Transverse colon (tissue), 4 donors: ENCODE measurements at regions not wholly inside any gene's neighbourhood (a gene's known extent, or its start where the extent isn't known, plus 50 kb on each side); places are given as distances from the start of the nearest gene placed in this dataset.

Source experiments
- DNase-seq: peaks from one replicate; pipeline ENCODE4 v3.0.0-alpha.2; 2019
- H3K27ac ChIP-seq, 4 donors: fragments of 200-600 bp; sonication (generic); 2 replicates each; pipeline ENCODE4 v1.5.1; 2016 to 2018; ENCODE audit warnings: inconsistent platforms in 4 of 4
- H3K27me3 ChIP-seq: fragments of 200-600 bp; sonication (generic); 2 replicates; pipeline ENCODE4 v1.5.1; 2017; ENCODE audit warnings: inconsistent platforms
- H3K36me3 ChIP-seq, 4 donors: fragments of 200-600 bp; sonication (generic); 2 replicates each; pipeline ENCODE4 v1.5.1; 2017 to 2019; ENCODE audit warnings: inconsistent platforms in 4 of 4
- H3K4me1 ChIP-seq, 4 donors: fragments of 200-600 bp; sonication (generic); 2 replicates each; pipeline ENCODE4 v1.5.1; 2017 to 2020; ENCODE audit warnings: inconsistent platforms in 4 of 4
- H3K4me3 ChIP-seq, 4 donors: fragments of 200-600 bp; sonication (generic); 1 replicate in 1 of 4; 2 replicates in 3 of 4; pipeline versions ENCODE4 v1.5.1 to v1.6.1; 2017 to 2019; ENCODE audit warnings: inconsistent platforms in 4 of 4
- H3K9me3 ChIP-seq, 2 donors: fragments of 200-600 bp; sonication (generic); 2 replicates each; pipeline ENCODE4 v1.5.1; 2017 to 2019; ENCODE audit warnings: inconsistent platforms in 2 of 2
- EP300 ChIP-seq: sonication (generic); formaldehyde crosslinking; IDR thresholded peaks from one replicate; pipeline ENCODE4 v1.6.1; 2017; ENCODE audit warnings: antibody characterized with exemption, low read depth
- POLR2A ChIP-seq: fragments of 450-650 bp; IDR thresholded peaks from one replicate; pipeline ENCODE4 v1.6.1; 2016; ENCODE audit warnings: antibody characterized with exemption, mild to moderate bottlenecking, moderate library complexity
- POLR2AphosphoS5 ChIP-seq, 3 donors: sonication (generic); formaldehyde crosslinking; IDR thresholded peaks; one replicate each; pipeline ENCODE4 v1.6.1; 2016; ENCODE audit warnings: antibody characterized with exemption in 3 of 3
- WGBS, 2 donors: methylation state at CpG; one replicate each; pipeline ENCODE4 v1.1.5; 2018; ENCODE audit warnings: low coverage in 1 of 2; 5-methylcytosine and 5-hydroxymethylcytosine counted together
- in situ Hi-C, 4 donors: fragments of 200-750 bp; cut with MboI; loops; one replicate each; pipeline versions ENCODE4 v1.15.0 to v1.15.1; 2017; ENCODE audit warnings: low sequenced_read_pairs in 3 of 4, low pct_ligation_motif_present in 1 of 4, low pct_unique_long_range_greater_than_20kb in 1 of 4
- intact Hi-C: fragments of 100-400 bp; cut with DNase I; formaldehyde crosslinking; loops from one replicate; pipeline ENCODE4 v1.15.1; 2023; ENCODE audit warnings: low total_unique reads
- TF ChIP-seq, protein P1 (sequence below), 5 experiments: fragments of 200-600 bp in 3 of 5; fragments of 450-650 bp in 2 of 5; sonication (generic) in 3 of 5; IDR thresholded peaks; 1 replicate in 2 of 5; 2 replicates in 3 of 5; pipeline ENCODE4 v1.5.1; 2016 to 2017; ENCODE audit warnings: antibody characterized with exemption in 5 of 5, inconsistent platforms in 3 of 5, mild to moderate bottlenecking in 2 of 5, moderate library complexity in 1 of 5

DNA sequence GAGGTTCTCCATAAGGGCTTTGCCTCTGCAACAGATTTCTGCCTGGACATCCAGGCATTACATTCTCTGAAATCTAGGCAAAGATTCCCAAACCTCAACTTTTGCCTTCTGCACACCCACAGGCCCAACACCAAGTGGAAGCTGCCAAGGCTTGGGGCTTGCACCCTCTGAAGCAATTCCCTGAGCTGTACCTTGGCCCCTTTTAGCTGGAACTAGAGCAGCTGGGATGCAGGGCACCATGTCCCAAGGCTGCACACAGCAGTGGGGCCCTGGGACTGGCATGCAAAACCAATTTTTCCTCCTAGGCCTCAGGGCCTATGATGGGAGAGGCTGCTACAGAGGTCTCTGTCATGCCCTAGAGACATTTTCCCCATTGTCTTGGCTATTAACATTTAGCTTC, 943.2 kb downstream of the PCDH17 start:
- Histone ChIP-seq H3K36me3 (no peaks in the 10 kb centered on the region), H3K4me3 (no peak overlapping the region), H3K4me1 (no peaks in the 10 kb centered on the region), H3K9me3 (peaks cover 0 to 8% of the 10 kb centered on the region in 2 donors), H3K27ac (no peak overlapping the region), H3K27me3 (no peaks in the 10 kb centered on the region)
- TF ChIP-seq, protein P1, sequence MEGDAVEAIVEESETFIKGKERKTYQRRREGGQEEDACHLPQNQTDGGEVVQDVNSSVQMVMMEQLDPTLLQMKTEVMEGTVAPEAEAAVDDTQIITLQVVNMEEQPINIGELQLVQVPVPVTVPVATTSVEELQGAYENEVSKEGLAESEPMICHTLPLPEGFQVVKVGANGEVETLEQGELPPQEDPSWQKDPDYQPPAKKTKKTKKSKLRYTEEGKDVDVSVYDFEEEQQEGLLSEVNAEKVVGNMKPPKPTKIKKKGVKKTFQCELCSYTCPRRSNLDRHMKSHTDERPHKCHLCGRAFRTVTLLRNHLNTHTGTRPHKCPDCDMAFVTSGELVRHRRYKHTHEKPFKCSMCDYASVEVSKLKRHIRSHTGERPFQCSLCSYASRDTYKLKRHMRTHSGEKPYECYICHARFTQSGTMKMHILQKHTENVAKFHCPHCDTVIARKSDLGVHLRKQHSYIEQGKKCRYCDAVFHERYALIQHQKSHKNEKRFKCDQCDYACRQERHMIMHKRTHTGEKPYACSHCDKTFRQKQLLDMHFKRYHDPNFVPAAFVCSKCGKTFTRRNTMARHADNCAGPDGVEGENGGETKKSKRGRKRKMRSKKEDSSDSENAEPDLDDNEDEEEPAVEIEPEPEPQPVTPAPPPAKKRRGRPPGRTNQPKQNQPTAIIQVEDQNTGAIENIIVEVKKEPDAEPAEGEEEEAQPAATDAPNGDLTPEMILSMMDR (IDR thresholded peaks at IDR 0.05): no peak
- TF ChIP-seq POLR2AphosphoS5 (IDR thresholded peaks at IDR 0.05) (no peak), POLR2A (no peak)
- DNase-seq: no peak
- intact Hi-C loops (no loop called here), in situ Hi-C loops (no loop called here)

DNA sequence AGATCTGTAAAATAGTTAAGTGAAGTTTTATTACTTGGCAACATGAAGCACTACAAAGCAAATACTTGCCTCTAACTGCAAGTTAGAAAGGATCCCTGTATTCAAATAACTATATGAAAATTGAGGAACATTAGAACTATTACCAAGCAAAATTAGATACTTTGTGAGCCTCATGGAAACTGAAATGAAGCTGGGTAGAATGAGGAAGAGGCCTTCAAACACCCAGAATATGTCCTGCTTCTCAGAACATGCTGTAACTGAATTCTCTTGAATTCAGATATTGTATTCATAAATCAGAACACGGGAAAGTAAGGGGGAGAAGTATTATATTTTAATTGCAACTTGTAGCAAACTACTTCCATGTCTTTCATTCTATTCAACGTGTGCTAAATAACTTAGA, 947.9 kb downstream of the PCDH17 start:
- Histone ChIP-seq H3K4me1 (no peaks in the 10 kb centered on the region), H3K27ac (no peak overlapping the region), H3K9me3 (peaks cover 0 to 8% of the 10 kb centered on the region in 2 donors), H3K27me3 (no peaks in the 10 kb centered on the region), H3K4me3 (no peak overlapping the region), H3K36me3 (no peaks in the 10 kb centered on the region)
- in situ Hi-C loops: no loop called here
- intact Hi-C loops: no loop called here
- no peak for DNase-seq
- WGBS, 2 donors: 58 to 73% methylated on average over 2 of the region's 2 CpGs
- TF ChIP-seq EP300 (no peak), POLR2A (no peak), POLR2AphosphoS5 (IDR thresholded peaks at IDR 0.05) (no peak)
- TF ChIP-seq, protein P1 (IDR thresholded peaks at IDR 0.05): no peak

DNA sequence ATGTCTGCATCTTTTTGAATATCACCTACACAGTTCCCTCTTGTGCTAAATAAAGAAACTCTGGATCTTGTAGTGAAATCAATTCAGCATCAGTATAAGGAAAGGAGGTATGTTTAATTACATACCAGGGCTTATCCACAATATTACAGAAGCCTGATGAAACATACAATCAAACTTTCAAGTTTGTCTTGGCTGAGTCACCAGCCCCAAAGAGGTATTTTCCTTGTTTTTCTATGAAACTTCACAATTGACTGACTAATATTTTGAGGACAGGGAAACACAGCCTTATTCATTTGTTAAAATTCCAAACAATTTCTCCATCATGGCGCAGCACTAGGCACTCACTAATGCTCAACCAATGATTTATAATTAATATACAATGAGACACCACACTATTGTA, 952.4 kb downstream of the PCDH17 start:
- Histone ChIP-seq H3K9me3 (no peaks in the 10 kb centered on the region), H3K27me3 (no peaks in the 10 kb centered on the region), H3K4me3 (no peak overlapping the region), H3K36me3 (no peaks in the 10 kb centered on the region), H3K27ac (no peak overlapping the region), H3K4me1 (no peaks in the 10 kb centered on the region)
- 83 to 91% methylated on average over 1 of the region's 1 CpG for WGBS, 2 donors
- in situ Hi-C loops: no loop called here
- DNase-seq: no peak
- TF ChIP-seq, protein P1 (IDR thresholded peaks at IDR 0.05): no peak
- no peak for TF ChIP-seq POLR2A
- TF ChIP-seq EP300: no peak
- TF ChIP-seq POLR2AphosphoS5 (IDR thresholded peaks at IDR 0.05): no peak
- intact Hi-C loops: no loop called here

DNA sequence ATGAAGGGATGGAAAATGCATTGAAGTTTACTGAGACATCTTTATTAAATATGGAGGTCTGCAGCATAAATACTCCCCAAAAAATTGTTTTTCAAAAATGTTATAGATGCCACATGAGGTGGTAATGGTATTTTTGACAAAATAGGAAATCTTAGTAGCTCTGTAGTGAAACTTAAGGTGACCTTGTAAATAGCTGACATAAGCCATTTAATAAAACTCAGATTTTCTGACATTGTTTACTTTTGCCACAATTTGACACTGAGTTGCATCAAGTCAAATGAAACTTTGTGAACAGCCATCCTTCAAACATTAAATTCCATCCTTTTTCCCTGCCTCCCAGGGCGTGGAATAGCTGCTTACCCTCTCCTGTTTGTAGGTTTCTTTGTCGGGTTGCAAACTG, 953.1 kb downstream of the PCDH17 start:
- Histone ChIP-seq H3K27ac (no peak overlapping the region), H3K4me1 (no peaks in the 10 kb centered on the region), H3K4me3 (no peak overlapping the region), H3K9me3 (no peaks in the 10 kb centered on the region), H3K27me3 (no peaks in the 10 kb centered on the region), H3K36me3 (no peaks in the 10 kb centered on the region)
- no peak for DNase-seq
- TF ChIP-seq POLR2A (no peak), POLR2AphosphoS5 (IDR thresholded peaks at IDR 0.05) (no peak), EP300 (no peak)
- TF ChIP-seq, protein P1 (IDR thresholded peaks at IDR 0.05): no peak
- WGBS, 2 donors: 46 to 52% methylated on average over 2 of the region's 2 CpGs
- intact Hi-C loops (no loop called here), in situ Hi-C loops (no loop called here)
